Stomach (tissue), 8 donors: ENCODE measurements at regions not wholly inside any gene's neighbourhood (a gene's known extent, or its start where the extent isn't known, plus 50 kb on each side); places are given as distances from the start of the nearest gene placed in this dataset.

Experiments
- DNase-seq, 2 donors: peaks; one replicate each; pipeline versions ENCODE4 v3.0.0 to v3.0.0-alpha.2; 2013 to 2019
- H3K27ac ChIP-seq, 5 donors: fragments of 200-600 bp in 4 of 5; sonication (generic) in 4 of 5; one replicate each; pipeline ENCODE4 v1.5.1; 2013 to 2019; ENCODE audit warnings: mild to moderate bottlenecking in 1 of 5, moderate library complexity in 1 of 5
- H3K27me3 ChIP-seq, 3 donors: fragments of 200-600 bp; sonication (generic); one replicate each; pipeline ENCODE4 v1.5.1; 2017 to 2019; ENCODE audit warnings: mixed run types in 1 of 3
- H3K36me3 ChIP-seq, 4 donors: fragments of 200-600 bp; sonication (generic); 1 replicate in 3 of 4; 2 replicates in 1 of 4; pipeline ENCODE4 v1.5.1; 2016 to 2019
- H3K4me1 ChIP-seq, 4 donors: fragments of 200-600 bp; sonication (generic); one replicate each; pipeline ENCODE4 v1.5.1; 2016 to 2019
- H3K4me3 ChIP-seq, 4 donors: fragments of 200-600 bp; sonication (generic) in 3 of 4; one replicate each; pipeline ENCODE4 v1.5.1; 2016 to 2019; ENCODE audit warnings: mild to moderate bottlenecking in 1 of 4
- H3K9me3 ChIP-seq, 4 donors: fragments of 200-600 bp; sonication (generic); one replicate each; pipeline ENCODE4 v1.5.1; 2016 to 2019
- CTCF ChIP-seq, 7 experiments: fragments of 450-650 bp in 4 of 7; fragments of 200-600 bp in 3 of 7; sonication (generic) in 3 of 7; IDR thresholded peaks; one replicate each; pipeline ENCODE4 v1.5.1; 2016 to 2019; ENCODE audit warnings: antibody characterized with exemption in 7 of 7, control low read depth in 2 of 7, mild to moderate bottlenecking in 1 of 7
- EP300 ChIP-seq: sonication (generic); formaldehyde crosslinking; IDR thresholded peaks from one replicate; pipeline ENCODE4 v1.6.1; 2017; ENCODE audit warnings: antibody characterized with exemption
- POLR2A ChIP-seq, 4 donors: fragments of 450-650 bp; IDR thresholded peaks; one replicate each; pipeline ENCODE4 v1.6.1; 2016; ENCODE audit warnings: antibody characterized with exemption in 4 of 4, control low read depth in 2 of 4, mild to moderate bottlenecking in 1 of 4, moderate library complexity in 1 of 4
- POLR2AphosphoS5 ChIP-seq, 3 donors: sonication (generic); formaldehyde crosslinking; IDR thresholded peaks; one replicate each; pipeline ENCODE4 v1.6.1; 2016; ENCODE audit warnings: antibody characterized with exemption in 3 of 3
- WGBS, 5 donors: extraction: QIAGEN DNeasy Blood & Tissue Kit in 3 of 5; methylation state at CpG; one replicate each; pipeline versions ENCODE4 v1.1.5 to v1.1.7; 2013 to 2018; 5-methylcytosine and 5-hydroxymethylcytosine counted together
- intact Hi-C: fragments of 100-400 bp; cut with DNase I; formaldehyde crosslinking; loops from one replicate; pipeline ENCODE4 v1.15.1; 2023; ENCODE audit warnings: low total_unique reads
- donor health status: healthy with polysubstance abuse.
- donor health status: Bipolar disorder and iron deficiency.
- donor health status: healthy.

- intact Hi-C loops = no loop called here
- no peaks in the 10 kb centered on the region for H3K36me3 ChIP-seq
- no peaks in the 10 kb centered on the region for H3K9me3 ChIP-seq
- WGBS, 5 donors = 85 to 94% (median 87%) methylated on average over 5 of the region's 5 CpGs
- peaks cover 8 to 16% (median 11%) of the 10 kb centered on the region in 4 donors for H3K4me1 ChIP-seq
- H3K27me3 ChIP-seq = no peaks in the 10 kb centered on the region
- no peak for DNase-seq
- TF ChIP-seq POLR2A (IDR thresholded peaks at IDR 0.05) (no peak), CTCF (IDR thresholded peaks at IDR 0.05) (no peak), POLR2AphosphoS5 (IDR thresholded peaks at IDR 0.05) (no peak), EP300 (no peak)
- H3K27ac ChIP-seq = no peak overlapping the region
- no peak overlapping the region for H3K4me3 ChIP-seq
These were observed 196.9 kb downstream of the MYCN start for GRCh38 chr2:16137080-16137755.

- intact Hi-C loops = no loop called here
- H3K4me1 ChIP-seq = peaks cover 8 to 10% (median 8%) of the 10 kb centered on the region in 4 donors
- H3K9me3 ChIP-seq = no peaks in the 10 kb centered on the region
- no peak overlapping the region for H3K27ac ChIP-seq
- WGBS, 5 donors = 80 to 92% (median 88%) methylated on average over 3 of the region's 3 CpGs
- no peak for TF ChIP-seq EP300
- no peak for TF ChIP-seq POLR2AphosphoS5 (IDR thresholded peaks at IDR 0.05)
- no peak for TF ChIP-seq POLR2A (IDR thresholded peaks at IDR 0.05)
- TF ChIP-seq CTCF (IDR thresholded peaks at IDR 0.05) = no peak
- H3K27me3 ChIP-seq = no peaks in the 10 kb centered on the region
- H3K36me3 ChIP-seq = no peaks in the 10 kb centered on the region
- DNase-seq = no peak
- H3K4me3 ChIP-seq = no peak overlapping the region
These were observed 196.2 kb downstream of the MYCN start for GRCh38 chr2:16136461-16137035.

GRCh38 chr2:16135913-16136310 lies 195.6 kb downstream of the MYCN start:
- no peaks in the 10 kb centered on the region for H3K36me3 ChIP-seq
- DNase-seq = no peak
- no peak overlapping the region for H3K27ac ChIP-seq
- no peaks in the 10 kb centered on the region for H3K9me3 ChIP-seq
- 68 to 100% (median 78%) methylated on average over 1 of the region's 1 CpG for WGBS, 5 donors
- H3K27me3 ChIP-seq = no peaks in the 10 kb centered on the region
- no peak overlapping the region for H3K4me3 ChIP-seq
- intact Hi-C loops = no loop called here
- peaks cover 3 to 8% (median 3%) of the 10 kb centered on the region in 4 donors for H3K4me1 ChIP-seq
- TF ChIP-seq POLR2A (IDR thresholded peaks at IDR 0.05) = no peak
- TF ChIP-seq EP300 = no peak
- no peak for TF ChIP-seq POLR2AphosphoS5 (IDR thresholded peaks at IDR 0.05)
- no peak for TF ChIP-seq CTCF (IDR thresholded peaks at IDR 0.05)

- H3K9me3 ChIP-seq = no peaks in the 10 kb centered on the region
- H3K4me3 ChIP-seq = no peak overlapping the region
- DNase-seq = no peak
- intact Hi-C loops = no loop called here
- no peak for TF ChIP-seq CTCF (IDR thresholded peaks at IDR 0.05)
- no peak for TF ChIP-seq POLR2A (IDR thresholded peaks at IDR 0.05)
- H3K27me3 ChIP-seq = no peaks in the 10 kb centered on the region
- H3K4me1 ChIP-seq = peaks cover 0 to 6% (median 0%) of the 10 kb centered on the region in 4 donors
- no peaks in the 10 kb centered on the region for H3K36me3 ChIP-seq
- no peak overlapping the region for H3K27ac ChIP-seq
These were observed 195.0 kb downstream of the MYCN start for GRCh38 chr2:16135196-16135912.
